ENCODE measurements at regions not wholly inside any gene's neighbourhood (a gene's known extent, or its start where the extent isn't known, plus 50 kb on each side); places are given as distances from the start of the nearest gene placed in this dataset.

DNA sequence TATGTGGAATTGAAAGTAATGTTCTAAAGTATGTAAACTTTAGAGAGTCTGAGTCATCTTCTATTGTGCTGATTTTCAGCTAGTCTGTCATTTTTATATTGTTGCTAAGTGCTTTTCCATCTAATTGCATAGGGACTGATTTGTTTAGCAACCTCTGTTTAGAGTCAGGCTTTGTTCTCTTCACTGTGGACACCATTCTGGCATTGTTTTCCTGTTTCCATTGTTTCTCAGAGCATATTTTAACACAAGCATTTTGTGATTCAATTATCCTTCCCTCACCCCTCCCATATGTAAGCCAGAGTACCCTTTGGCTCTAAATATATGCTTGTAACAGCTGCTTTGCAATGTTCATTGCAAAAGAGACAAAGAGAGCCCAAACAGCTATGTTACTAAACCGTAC is 748.4 kb upstream of the PHF14 start:
- Histone ChIP-seq H3K9me3 (ENCODE audit: control insufficient read depth in 1 of 2, insufficient read depth in 1 of 2, low read depth in 1 of 2, low read length in 2 of 2) (peaks cover 0 to 3% of the 10 kb centered on the region in 2 experiments; a peak in 1 of 4 replicates), H3K79me2 (ENCODE audit: insufficient read depth, low read length) (no peaks in the 10 kb centered on the region), H2AFZ (ENCODE audit: low read depth, low read length, poor library complexity, severe bottlenecking) (no peak overlapping the region), H3K36me3 (ENCODE audit: control insufficient read depth in 1 of 2, insufficient read depth in 2 of 2, low read length in 2 of 2) (no peaks in the 10 kb centered on the region), H3K4me1 (ENCODE audit: control insufficient read depth in 1 of 2, insufficient read depth in 2 of 2, low read length in 2 of 2) (no peaks in the 10 kb centered on the region), H3K27me3 (ENCODE audit: insufficient read depth, low read length) (no peaks in the 10 kb centered on the region), H3K9ac (ENCODE audit: low read length) (no peak overlapping the region), H3K27ac (ENCODE audit: low read depth, low read length) (no peak overlapping the region), H4K20me1 (ENCODE audit: insufficient read depth) (no peaks in the 10 kb centered on the region), H3K9me2 (ENCODE audit: insufficient read depth) (no peaks in the 10 kb centered on the region), H3K4me2 (ENCODE audit: low read length) (no peak overlapping the region), H3K4me3 (replicated peaks in 1 of 2; ENCODE audit: low read depth in 1 of 2, low read length in 2 of 2) (no peak overlapping the region)
- TF ChIP-seq, protein P1, sequence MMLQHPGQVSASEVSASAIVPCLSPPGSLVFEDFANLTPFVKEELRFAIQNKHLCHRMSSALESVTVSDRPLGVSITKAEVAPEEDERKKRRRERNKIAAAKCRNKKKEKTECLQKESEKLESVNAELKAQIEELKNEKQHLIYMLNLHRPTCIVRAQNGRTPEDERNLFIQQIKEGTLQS (IDR thresholded peaks at IDR 0.05) = no peak
- TF ChIP-seq ELF1 (IDR thresholded peaks at IDR 0.05; ENCODE audit: borderline replicate concordance, low read depth) (no peak), ZFX (IDR thresholded peaks at IDR 0.05) (no peak), SRF (IDR thresholded peaks at IDR 0.05; ENCODE audit: low read depth) (no peak), ZNF274 (IDR thresholded peaks at IDR 0.05; ENCODE audit: low read depth, low read length) (no peak), EZH2 (IDR thresholded peaks at IDR 0.05) (no peak), CBX3 (IDR thresholded peaks at IDR 0.05; ENCODE audit: low read depth) (no peak), POLR2A (IDR thresholded peaks at IDR 0.05; ENCODE audit: borderline replicate concordance, extremely low read depth, insufficient read depth, insufficient read length) (no peak), JUND (IDR thresholded peaks at IDR 0.05) (no peak), CEBPB (IDR thresholded peaks at IDR 0.05; ENCODE audit: low read depth) (no peak), EGR1 (IDR thresholded peaks at IDR 0.05; ENCODE audit: low read depth) (no peak), SIN3A (IDR thresholded peaks at IDR 0.05; ENCODE audit: low read depth) (no peak), FOSL1 (IDR thresholded peaks at IDR 0.05; ENCODE audit: low read depth) (no peak), SP1 (IDR thresholded peaks at IDR 0.05; ENCODE audit: low read depth) (no peak), POLR2AphosphoS5 (IDR thresholded peaks at IDR 0.05; ENCODE audit: low read depth, low read length) (no peak)
- TF ChIP-seq, protein P2, sequence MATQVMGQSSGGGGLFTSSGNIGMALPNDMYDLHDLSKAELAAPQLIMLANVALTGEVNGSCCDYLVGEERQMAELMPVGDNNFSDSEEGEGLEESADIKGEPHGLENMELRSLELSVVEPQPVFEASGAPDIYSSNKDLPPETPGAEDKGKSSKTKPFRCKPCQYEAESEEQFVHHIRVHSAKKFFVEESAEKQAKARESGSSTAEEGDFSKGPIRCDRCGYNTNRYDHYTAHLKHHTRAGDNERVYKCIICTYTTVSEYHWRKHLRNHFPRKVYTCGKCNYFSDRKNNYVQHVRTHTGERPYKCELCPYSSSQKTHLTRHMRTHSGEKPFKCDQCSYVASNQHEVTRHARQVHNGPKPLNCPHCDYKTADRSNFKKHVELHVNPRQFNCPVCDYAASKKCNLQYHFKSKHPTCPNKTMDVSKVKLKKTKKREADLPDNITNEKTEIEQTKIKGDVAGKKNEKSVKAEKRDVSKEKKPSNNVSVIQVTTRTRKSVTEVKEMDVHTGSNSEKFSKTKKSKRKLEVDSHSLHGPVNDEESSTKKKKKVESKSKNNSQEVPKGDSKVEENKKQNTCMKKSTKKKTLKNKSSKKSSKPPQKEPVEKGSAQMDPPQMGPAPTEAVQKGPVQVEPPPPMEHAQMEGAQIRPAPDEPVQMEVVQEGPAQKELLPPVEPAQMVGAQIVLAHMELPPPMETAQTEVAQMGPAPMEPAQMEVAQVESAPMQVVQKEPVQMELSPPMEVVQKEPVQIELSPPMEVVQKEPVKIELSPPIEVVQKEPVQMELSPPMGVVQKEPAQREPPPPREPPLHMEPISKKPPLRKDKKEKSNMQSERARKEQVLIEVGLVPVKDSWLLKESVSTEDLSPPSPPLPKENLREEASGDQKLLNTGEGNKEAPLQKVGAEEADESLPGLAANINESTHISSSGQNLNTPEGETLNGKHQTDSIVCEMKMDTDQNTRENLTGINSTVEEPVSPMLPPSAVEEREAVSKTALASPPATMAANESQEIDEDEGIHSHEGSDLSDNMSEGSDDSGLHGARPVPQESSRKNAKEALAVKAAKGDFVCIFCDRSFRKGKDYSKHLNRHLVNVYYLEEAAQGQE (IDR thresholded peaks at IDR 0.05; ENCODE audit: low read depth) = no peak
- TF ChIP-seq, protein P3, sequence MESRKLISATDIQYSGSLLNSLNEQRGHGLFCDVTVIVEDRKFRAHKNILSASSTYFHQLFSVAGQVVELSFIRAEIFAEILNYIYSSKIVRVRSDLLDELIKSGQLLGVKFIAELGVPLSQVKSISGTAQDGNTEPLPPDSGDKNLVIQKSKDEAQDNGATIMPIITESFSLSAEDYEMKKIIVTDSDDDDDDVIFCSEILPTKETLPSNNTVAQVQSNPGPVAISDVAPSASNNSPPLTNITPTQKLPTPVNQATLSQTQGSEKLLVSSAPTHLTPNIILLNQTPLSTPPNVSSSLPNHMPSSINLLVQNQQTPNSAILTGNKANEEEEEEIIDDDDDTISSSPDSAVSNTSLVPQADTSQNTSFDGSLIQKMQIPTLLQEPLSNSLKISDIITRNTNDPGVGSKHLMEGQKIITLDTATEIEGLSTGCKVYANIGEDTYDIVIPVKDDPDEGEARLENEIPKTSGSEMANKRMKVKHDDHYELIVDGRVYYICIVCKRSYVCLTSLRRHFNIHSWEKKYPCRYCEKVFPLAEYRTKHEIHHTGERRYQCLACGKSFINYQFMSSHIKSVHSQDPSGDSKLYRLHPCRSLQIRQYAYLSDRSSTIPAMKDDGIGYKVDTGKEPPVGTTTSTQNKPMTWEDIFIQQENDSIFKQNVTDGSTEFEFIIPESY (IDR thresholded peaks at IDR 0.05; ENCODE audit: extremely low read depth, insufficient replicate concordance, low read length) = no peak
- POLR2A ChIA-PET = no interaction called here
- intact Hi-C loops (cut with micrococcal nuclease) = no loop called here
- no TSS peak for BruUV-seq (replicated peaks)
- RAD21 ChIA-PET (ENCODE audit: low non-redundant PET in 1 of 2, low total read pairs in 2 of 2, uncharacterized antibody in 2 of 2, unreplicated experiment in 2 of 2) = no interaction called here
- CTCF ChIA-PET = no interaction called here
- DNase-seq (ENCODE audit: low read depth, low spot score) (no peak), ATAC-seq (no peak)
